ENCODE measurements at regions not wholly inside any gene's neighbourhood (a gene's known extent, or its start where the extent isn't known, plus 50 kb on each side); places are given as distances from the start of the nearest gene placed in this dataset.

GRCh38 chr5:124300815-124301621 is 445.4 kb downstream of the ZNF608 start:
- DNase-seq: no peak

GRCh38 chr5:124297826-124298225 is 448.6 kb downstream of the ZNF608 start:
- DNase-seq: no peak

DNA sequence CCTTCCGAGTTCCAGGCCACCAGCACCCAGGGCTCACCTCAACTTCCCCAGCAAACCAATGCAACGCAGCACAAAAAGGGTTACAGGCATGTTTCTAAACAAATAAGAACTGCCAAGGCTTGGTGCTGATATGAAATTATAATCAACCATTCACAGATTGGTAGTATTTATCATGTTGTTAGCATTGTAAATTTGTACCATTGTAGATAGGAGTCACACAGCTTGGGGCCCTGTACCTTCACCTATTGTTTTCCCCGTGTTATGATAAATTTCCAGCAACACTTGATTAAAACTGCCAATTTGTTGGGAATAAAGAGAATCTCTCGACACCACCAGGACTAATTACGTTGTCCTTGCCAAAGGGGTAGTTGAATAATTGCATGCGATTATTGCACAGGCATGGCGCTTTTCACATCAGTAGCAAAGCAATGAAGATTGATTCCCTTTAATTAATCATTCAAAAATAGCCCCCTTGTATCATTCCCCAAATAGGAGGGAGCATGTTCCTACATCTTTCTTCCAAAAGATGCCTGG is 454.1 kb downstream of the ZNF608 start:
- DNase-seq: no peak

GRCh38 chr5:124289641-124290311 is 456.7 kb downstream of the ZNF608 start:
- peak; percentile 68 for DNase-seq

GRCh38 chr5:124289130-124289529 is 457.3 kb downstream of the ZNF608 start:
- peak; percentile 77 for DNase-seq

GRCh38 chr5:124287813-124288212 is 458.6 kb downstream of the ZNF608 start:
- DNase-seq: no peak

- DNase-seq: no peak
Measured at GRCh38 chr5:124285733-124286132, 460.7 kb downstream of the ZNF608 start.

- DNase-seq: no peak
Measured at GRCh38 chr5:124285071-124285470, 461.4 kb downstream of the ZNF608 start.

- no peak for DNase-seq
Measured at GRCh38 chr5:124283031-124283430, 463.4 kb downstream of the ZNF608 start.

DNA sequence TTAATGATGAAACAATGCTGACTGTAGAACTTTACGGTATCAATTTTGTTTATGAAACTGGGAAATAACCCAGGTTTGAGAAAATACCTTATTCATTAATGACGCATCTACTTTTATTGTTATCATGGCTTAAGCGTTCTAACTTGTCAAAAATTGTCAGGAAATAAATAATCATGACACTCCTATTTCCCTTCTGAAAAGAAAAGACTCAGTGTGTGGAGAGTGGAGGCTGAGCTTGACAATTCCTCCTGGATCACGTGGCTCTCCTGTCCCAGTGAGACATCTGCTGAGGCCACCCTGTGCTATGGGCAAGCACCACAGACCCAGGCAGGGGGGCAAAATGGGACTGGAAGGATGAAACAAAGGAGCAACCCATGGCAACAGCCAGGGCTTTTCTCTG is 466.4 kb downstream of the ZNF608 start:
- DNase-seq: no peak

DNA sequence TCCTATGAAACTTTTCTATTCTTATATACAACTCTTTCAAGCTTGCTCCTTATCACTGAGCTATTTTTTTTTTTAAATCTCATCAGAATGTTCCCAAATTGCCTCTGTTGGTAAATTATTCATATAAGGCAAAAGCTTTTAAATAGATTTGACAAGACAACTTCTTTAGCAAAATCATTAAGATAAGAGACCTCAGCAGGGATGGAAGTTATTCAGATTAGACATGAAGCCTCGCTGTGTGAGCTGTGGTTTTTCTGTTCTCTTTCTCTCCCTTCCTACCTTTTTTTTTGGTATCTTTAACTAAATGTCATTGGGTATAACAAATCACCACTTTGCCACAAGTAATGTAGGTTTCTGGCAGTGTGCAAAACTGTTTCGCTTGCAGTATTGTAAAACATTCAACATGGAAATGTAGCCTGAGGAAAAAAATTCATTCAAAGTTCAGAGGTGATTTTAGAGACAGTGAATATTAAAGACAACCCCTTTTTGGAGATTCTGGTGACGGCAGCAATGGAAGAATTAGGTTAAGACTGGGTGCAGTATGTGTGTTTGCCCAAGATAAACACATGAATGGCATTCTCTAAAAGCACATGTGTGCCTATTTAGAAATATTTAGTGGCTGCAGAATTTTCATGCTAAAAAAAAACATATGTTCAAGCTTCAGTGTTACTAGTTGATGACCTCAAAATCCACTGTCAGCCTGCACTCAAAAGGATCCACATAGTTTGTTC is 467.1 kb downstream of the ZNF608 start:
- DNase-seq: no peak

DNA sequence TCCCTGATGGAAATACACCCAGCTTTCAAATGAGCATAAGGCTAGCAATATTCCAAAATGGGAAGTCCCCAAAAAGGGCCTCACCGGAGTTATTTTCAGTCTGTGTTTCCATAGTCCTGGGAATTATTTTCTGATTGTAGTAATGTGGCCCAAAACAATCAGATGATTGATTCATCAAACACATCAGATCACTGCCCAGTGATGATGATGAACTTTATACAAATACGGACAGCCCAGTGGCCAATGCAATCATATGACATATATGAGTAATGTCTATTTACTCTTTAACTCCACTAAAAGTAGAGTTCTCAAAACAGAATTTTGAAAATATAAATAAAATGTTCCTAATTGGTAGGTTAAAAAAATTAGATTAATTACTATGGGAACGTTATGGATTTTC is 467.8 kb downstream of the ZNF608 start:
- no peak for DNase-seq

DNA sequence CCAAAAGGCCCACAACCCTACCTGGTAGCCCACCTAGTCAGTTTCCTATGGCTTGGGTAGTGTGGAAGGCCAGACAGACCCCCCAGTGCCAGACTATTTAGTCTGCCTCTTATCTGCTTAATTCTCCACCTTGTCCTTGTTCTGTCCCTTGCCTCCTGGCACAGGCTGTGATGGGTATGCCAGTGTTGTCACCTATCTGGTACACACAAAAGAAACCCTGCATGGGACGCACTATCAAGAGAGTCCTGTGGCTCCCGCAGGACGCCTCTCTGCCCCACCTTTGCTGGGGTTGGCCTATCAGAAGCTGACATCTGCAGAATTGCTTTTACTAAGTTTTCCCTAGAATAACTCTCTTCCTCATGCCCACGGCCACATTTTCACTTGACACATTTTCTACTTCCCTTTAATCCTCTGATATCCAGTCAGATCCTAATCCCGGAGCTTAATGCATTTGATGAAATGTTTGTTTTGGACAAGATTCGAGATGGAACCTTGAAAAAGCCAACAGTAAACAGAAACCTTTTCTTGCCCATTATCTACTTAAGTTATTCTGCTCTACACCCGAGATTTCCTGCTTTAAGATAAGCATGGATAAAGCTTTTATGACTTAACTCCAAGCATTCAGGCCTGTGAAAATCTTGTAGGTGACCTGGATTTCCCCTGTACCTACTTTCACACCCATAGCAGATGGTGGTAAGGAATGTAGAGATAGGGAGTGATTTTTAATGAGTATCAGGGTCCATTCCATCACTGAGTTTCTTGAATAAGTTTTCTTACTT is 468.5 kb downstream of the ZNF608 start:
- DNase-seq: no peak

DNA sequence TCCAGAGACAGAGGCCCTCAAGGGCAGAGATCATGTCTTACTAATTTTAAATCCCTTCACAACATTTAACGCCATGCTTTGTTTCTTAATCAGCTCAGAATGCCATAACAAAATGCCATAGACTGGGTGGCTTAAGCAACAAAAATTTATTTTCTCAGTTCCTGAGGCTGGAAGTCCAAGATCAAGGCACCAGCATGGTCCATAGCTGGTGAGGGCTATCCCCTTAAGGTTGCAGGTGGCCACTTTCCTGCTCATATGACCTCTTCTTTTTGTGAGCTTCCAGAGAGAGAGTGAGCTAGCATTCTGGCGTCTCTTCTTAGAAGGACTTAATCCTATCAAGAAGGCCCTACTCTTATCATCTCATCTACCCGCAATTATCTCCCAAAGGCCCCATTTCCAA is 470.3 kb downstream of the ZNF608 start:
- DNase-seq: no peak

- no peak for DNase-seq
Measured at GRCh38 chr5:124274949-124275348, 471.5 kb downstream of the ZNF608 start.

DNA sequence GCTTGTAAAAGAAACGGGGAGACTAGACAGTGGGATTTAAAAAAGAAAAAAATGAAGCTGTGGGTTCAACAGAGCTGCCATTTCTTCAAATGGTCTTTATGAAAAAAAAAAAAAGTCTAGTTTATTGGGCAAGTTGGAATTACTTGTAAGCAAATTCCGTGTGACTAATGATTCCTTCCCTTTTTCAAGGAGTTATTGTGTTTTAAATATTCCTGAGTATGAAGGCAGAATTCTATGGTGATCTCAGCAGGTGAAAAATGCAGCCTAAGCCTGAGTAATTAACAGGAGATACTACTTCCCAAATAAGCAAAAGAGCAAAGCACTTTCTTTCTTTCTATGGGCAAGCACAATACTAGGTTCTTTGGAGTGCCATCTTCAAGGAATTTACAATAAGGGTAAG is 481.9 kb downstream of the ZNF608 start:
- DNase-seq: no peak

GRCh38 chr5:124263680-124264491 is 482.6 kb downstream of the ZNF608 start:
- DNase-seq: no peak

GRCh38 chr5:124262991-124263571 is 483.4 kb downstream of the ZNF608 start:
- no peak for DNase-seq

DNA sequence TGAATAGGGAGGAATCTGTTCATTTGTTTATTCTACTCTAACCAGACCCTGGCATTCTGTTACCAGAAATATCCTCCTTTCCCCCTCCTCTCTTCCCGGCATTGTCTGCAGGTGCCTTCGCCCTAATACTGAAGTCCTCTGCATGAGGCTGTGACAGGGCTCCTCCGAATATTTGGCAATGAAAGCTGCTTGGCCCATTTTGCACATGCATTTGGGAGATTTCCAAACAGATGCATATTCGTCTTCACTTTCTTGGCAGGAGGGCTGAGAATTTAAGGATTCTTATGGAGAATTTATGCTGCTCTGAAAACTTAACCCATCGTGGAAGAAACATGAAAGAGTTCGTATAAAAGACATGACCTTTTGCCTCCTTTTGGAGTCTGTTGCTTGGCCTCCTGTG is 484.0 kb downstream of the ZNF608 start:
- peak; percentile 71 for DNase-seq

- no peak for DNase-seq
Measured at GRCh38 chr5:124261848-124262247, 484.6 kb downstream of the ZNF608 start.

DNA sequence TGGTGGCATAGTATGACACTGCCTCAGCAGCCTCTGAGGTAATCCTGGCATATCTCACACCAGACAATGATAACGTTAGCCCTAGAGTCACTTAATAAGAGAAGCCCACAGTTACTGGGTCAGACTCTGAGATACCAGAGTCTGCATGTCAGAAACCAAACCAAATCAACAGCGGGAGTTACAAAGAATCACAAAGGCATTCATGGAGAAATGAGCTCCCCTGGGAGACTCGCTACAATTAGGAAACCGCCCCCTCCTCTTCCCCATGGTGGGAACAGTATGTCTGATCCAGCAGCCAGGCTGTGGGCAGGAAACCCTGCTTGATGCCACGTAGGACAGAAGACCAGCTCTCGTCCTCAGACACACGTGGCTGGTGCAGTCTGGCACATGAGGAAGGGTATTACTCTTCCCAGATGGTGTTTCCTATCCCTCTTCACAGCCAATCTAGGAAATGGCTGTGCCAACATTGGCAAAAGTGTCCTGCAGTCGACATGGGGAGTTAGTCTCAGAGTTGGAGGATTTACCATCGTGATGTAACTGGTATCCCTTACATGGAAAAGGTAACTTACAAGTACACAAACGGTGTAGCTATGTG is 485.4 kb downstream of the ZNF608 start:
- DNase-seq: no peak

Measured in left hindlimb (tissue), 1 donor.